ENCODE measurements at regions not wholly inside any gene's neighbourhood (a gene's known extent, or its start where the extent isn't known, plus 50 kb on each side); places are given as distances from the start of the nearest gene placed in this dataset.

GRCh38 chr11:94672636-94673035 is 95.5 kb upstream of the AMOTL1 start:
- ATAC-seq (no peak), DNase-seq (ENCODE audit: low read depth in 1 of 2, low spot score in 1 of 2) (no peak), FAIRE-seq (no peak)
- TF ChIP-seq ZFP36 (IDR thresholded peaks at IDR 0.05; ENCODE audit: borderline replicate concordance, partially characterized antibody) (no peak), CBX2 (IDR thresholded peaks at IDR 0.05; ENCODE audit: borderline replicate concordance, low read depth) (no peak)
- Histone ChIP-seq H3K9me3 (no peaks in the 10 kb centered on the region), H3K4me3 (no peak overlapping the region), H3K4me1 (no peaks in the 10 kb centered on the region), H3K4me2 (no peak overlapping the region), H3K27ac (no peak overlapping the region)
- CTCF ChIA-PET: interaction anchor here (1.7 kb wide), 1 partner anchor 50 kb away, joined by 4 read pairs; no protein-coding TSS in a partner anchor
- POLR2A ChIA-PET: no interaction called here
- 77% methylated on average over 4 of the region's 8 CpGs for WGBS (ENCODE audit: missing lambda C conversion rate)

GRCh38 chr11:94673386-94673785 is 94.8 kb upstream of the AMOTL1 start:
- Histone ChIP-seq H3K4me1 (no peaks in the 10 kb centered on the region), H3K9me3 (no peaks in the 10 kb centered on the region), H3K4me3 (no peak overlapping the region), H3K27ac (no peak overlapping the region), H3K4me2 (no peak overlapping the region)
- ATAC-seq (no peak), FAIRE-seq (no peak), DNase-seq (ENCODE audit: low read depth in 1 of 2, low spot score in 1 of 2) (no peak)
- 74% methylated on average over 2 of the region's 2 CpGs for WGBS (ENCODE audit: missing lambda C conversion rate)
- ChIA-PET CTCF (interaction anchor here (1.7 kb wide), 1 partner anchor 51 kb away, joined by 4 read pairs; no protein-coding TSS in a partner anchor), POLR2A (no interaction called here)
- TF ChIP-seq JUNB (IDR thresholded peaks at IDR 0.05) (no peak), HMGXB4 (CRISPR knock-in tag; IDR thresholded peaks at IDR 0.05; ENCODE audit: borderline replicate concordance) (no peak), REST (IDR thresholded peaks at IDR 0.05) (no peak), ZC3H11A (IDR thresholded peaks at IDR 0.05) (no peak), ZSCAN20 (CRISPR knock-in tag; IDR thresholded peaks at IDR 0.05) (no peak), CEBPB (IDR thresholded peaks at IDR 0.05) (no peak), ZNF302 (CRISPR knock-in tag; IDR thresholded peaks at IDR 0.05) (no peak), EHMT2 (IDR thresholded peaks at IDR 0.05; ENCODE audit: low read depth) (no peak), MYC (IDR thresholded peaks at IDR 0.05; ENCODE audit: borderline replicate concordance, low read length) (no peak), PHF8 (IDR thresholded peaks at IDR 0.05; ENCODE audit: borderline replicate concordance, low read depth) (no peak), NFE2L2 (conservative IDR thresholded peaks at IDR 0.05; ENCODE audit: low read length) (no peak), HDAC2 (IDR thresholded peaks at IDR 0.05) (no peak), ATOH8 (CRISPR knock-in tag; IDR thresholded peaks at IDR 0.05; ENCODE audit: low read depth) (no peak), HOXA7 (CRISPR knock-in tag; IDR thresholded peaks at IDR 0.05) (no peak), RAD21 (conservative IDR thresholded peaks at IDR 0.05 in 1 of 2, IDR thresholded peaks at IDR 0.05 in 1 of 2) (no peak), SREBF2 (IDR thresholded peaks at IDR 0.05) (no peak), NPAS2 (CRISPR knock-in tag; IDR thresholded peaks at IDR 0.05; ENCODE audit: borderline replicate concordance) (no peak)
